Stomach (tissue), 8 donors: ENCODE measurements at regions not wholly inside any gene's neighbourhood (a gene's known extent, or its start where the extent isn't known, plus 50 kb on each side); places are given as distances from the start of the nearest gene placed in this dataset.

Experiments
- DNase-seq, 2 donors: peaks; one replicate each; pipeline versions ENCODE4 v3.0.0 to v3.0.0-alpha.2; 2013 to 2019
- H3K27ac ChIP-seq, 5 donors: fragments of 200-600 bp in 4 of 5; sonication (generic) in 4 of 5; one replicate each; pipeline ENCODE4 v1.5.1; 2013 to 2019; ENCODE audit warnings: mild to moderate bottlenecking in 1 of 5, moderate library complexity in 1 of 5
- H3K27me3 ChIP-seq, 3 donors: fragments of 200-600 bp; sonication (generic); one replicate each; pipeline ENCODE4 v1.5.1; 2017 to 2019; ENCODE audit warnings: mixed run types in 1 of 3
- H3K36me3 ChIP-seq, 4 donors: fragments of 200-600 bp; sonication (generic); 1 replicate in 3 of 4; 2 replicates in 1 of 4; pipeline ENCODE4 v1.5.1; 2016 to 2019
- H3K4me1 ChIP-seq, 4 donors: fragments of 200-600 bp; sonication (generic); one replicate each; pipeline ENCODE4 v1.5.1; 2016 to 2019
- H3K4me3 ChIP-seq, 4 donors: fragments of 200-600 bp; sonication (generic) in 3 of 4; one replicate each; pipeline ENCODE4 v1.5.1; 2016 to 2019; ENCODE audit warnings: mild to moderate bottlenecking in 1 of 4
- H3K9me3 ChIP-seq, 4 donors: fragments of 200-600 bp; sonication (generic); one replicate each; pipeline ENCODE4 v1.5.1; 2016 to 2019
- EP300 ChIP-seq: sonication (generic); formaldehyde crosslinking; IDR thresholded peaks from one replicate; pipeline ENCODE4 v1.6.1; 2017; ENCODE audit warnings: antibody characterized with exemption
- POLR2A ChIP-seq, 4 donors: fragments of 450-650 bp; IDR thresholded peaks; one replicate each; pipeline ENCODE4 v1.6.1; 2016; ENCODE audit warnings: antibody characterized with exemption in 4 of 4, control low read depth in 2 of 4, mild to moderate bottlenecking in 1 of 4, moderate library complexity in 1 of 4
- POLR2AphosphoS5 ChIP-seq, 3 donors: sonication (generic); formaldehyde crosslinking; IDR thresholded peaks; one replicate each; pipeline ENCODE4 v1.6.1; 2016; ENCODE audit warnings: antibody characterized with exemption in 3 of 3
- WGBS, 5 donors: extraction: QIAGEN DNeasy Blood & Tissue Kit in 3 of 5; methylation state at CpG; one replicate each; pipeline versions ENCODE4 v1.1.5 to v1.1.7; 2013 to 2018; 5-methylcytosine and 5-hydroxymethylcytosine counted together
- intact Hi-C: fragments of 100-400 bp; cut with DNase I; formaldehyde crosslinking; loops from one replicate; pipeline ENCODE4 v1.15.1; 2023; ENCODE audit warnings: low total_unique reads
- TF ChIP-seq, protein P1 (sequence below), 7 experiments: fragments of 450-650 bp in 4 of 7; fragments of 200-600 bp in 3 of 7; sonication (generic) in 3 of 7; IDR thresholded peaks; one replicate each; pipeline ENCODE4 v1.5.1; 2016 to 2019; ENCODE audit warnings: antibody characterized with exemption in 7 of 7, control low read depth in 2 of 7, mild to moderate bottlenecking in 1 of 7
- donor health status: healthy with polysubstance abuse.
- donor health status: Bipolar disorder and iron deficiency.
- donor health status: healthy.

- 67 to 81% (median 76%) methylated on average over 3 of the region's 3 CpGs for WGBS, 5 donors
- TF ChIP-seq, protein P1, sequence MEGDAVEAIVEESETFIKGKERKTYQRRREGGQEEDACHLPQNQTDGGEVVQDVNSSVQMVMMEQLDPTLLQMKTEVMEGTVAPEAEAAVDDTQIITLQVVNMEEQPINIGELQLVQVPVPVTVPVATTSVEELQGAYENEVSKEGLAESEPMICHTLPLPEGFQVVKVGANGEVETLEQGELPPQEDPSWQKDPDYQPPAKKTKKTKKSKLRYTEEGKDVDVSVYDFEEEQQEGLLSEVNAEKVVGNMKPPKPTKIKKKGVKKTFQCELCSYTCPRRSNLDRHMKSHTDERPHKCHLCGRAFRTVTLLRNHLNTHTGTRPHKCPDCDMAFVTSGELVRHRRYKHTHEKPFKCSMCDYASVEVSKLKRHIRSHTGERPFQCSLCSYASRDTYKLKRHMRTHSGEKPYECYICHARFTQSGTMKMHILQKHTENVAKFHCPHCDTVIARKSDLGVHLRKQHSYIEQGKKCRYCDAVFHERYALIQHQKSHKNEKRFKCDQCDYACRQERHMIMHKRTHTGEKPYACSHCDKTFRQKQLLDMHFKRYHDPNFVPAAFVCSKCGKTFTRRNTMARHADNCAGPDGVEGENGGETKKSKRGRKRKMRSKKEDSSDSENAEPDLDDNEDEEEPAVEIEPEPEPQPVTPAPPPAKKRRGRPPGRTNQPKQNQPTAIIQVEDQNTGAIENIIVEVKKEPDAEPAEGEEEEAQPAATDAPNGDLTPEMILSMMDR (IDR thresholded peaks at IDR 0.05) = no peak
- TF ChIP-seq EP300 (no peak), POLR2A (IDR thresholded peaks at IDR 0.05) (no peak), POLR2AphosphoS5 (IDR thresholded peaks at IDR 0.05) (no peak)
- intact Hi-C loops = no loop called here
- no peak for DNase-seq
- Histone ChIP-seq H3K4me1 (no peaks in the 10 kb centered on the region), H3K4me3 (no peak overlapping the region), H3K27me3 (no peaks in the 10 kb centered on the region), H3K27ac (no peak overlapping the region), H3K9me3 (peaks cover 0 to under 1% (median 0%) of the 10 kb centered on the region in 4 donors), H3K36me3 (no peaks in the 10 kb centered on the region)
Measured at GRCh38 chr15:55126111-55126510, 70.6 kb downstream of the RSL24D1 start.

DNA sequence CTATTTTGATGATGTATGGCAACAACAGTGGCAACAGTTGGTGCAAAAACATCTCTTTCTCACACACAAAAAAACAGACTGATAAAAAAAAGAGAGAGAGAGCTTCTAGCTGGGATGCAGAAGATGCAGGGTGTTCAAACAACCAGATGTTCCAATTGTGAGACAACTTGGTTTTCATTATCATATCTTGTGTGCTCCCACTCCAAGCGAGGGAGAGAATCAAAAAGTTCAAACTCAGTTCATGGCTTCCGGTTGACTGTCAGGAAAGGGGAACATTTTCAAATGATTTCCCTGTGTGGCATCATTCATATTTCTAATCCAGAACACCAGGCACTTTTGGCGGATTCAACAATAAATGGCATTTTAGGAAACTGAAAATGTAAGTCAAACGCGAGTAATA lies 72.1 kb downstream of the RSL24D1 start:
- no peak overlapping the region for H3K4me3 ChIP-seq
- TF ChIP-seq EP300 (no peak), POLR2AphosphoS5 (IDR thresholded peaks at IDR 0.05) (no peak), POLR2A (IDR thresholded peaks at IDR 0.05) (no peak)
- TF ChIP-seq, protein P1 (IDR thresholded peaks at IDR 0.05) = no peak
- no peak for DNase-seq
- H3K9me3 ChIP-seq = no peaks in the 10 kb centered on the region
- H3K4me1 ChIP-seq = no peaks in the 10 kb centered on the region
- WGBS, 5 donors = 83 to 93% (median 85%) methylated on average over 5 of the region's 5 CpGs
- intact Hi-C loops = no loop called here
- no peaks in the 10 kb centered on the region for H3K27me3 ChIP-seq
- no peak overlapping the region for H3K27ac ChIP-seq
- no peaks in the 10 kb centered on the region for H3K36me3 ChIP-seq

DNA sequence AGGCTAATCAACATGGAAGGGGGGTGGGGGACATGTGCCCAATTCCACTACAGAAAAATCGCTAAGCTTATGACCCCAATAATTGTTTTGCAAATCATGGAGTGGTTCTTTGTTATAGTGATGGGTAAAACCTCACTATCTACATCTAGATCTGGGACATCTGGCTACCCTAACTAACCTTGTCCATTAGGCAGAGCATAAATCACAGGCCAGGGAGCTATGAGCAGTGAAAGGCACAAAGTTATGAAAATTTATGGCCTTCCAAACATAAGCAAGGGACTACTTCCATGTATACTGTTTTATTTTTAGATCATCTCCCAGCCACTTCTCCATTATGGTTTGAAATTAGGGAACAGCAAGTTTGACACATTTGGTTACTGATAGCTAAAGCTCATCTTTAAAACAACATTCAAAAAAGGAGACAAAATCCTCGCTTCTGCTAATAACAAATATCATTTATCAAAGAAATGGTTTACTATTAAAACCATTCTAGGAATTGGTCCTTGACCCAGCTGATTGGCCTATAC lies 78.3 kb downstream of the RSL24D1 start:
- WGBS, 5 donors = 58 to 81% (median 71%) methylated on average over 2 of the region's 2 CpGs
- intact Hi-C loops = no loop called here
- Histone ChIP-seq H3K4me3 (no peak overlapping the region), H3K36me3 (no peaks in the 10 kb centered on the region), H3K27me3 (no peaks in the 10 kb centered on the region), H3K27ac (no peak overlapping the region), H3K4me1 (no peaks in the 10 kb centered on the region), H3K9me3 (no peaks in the 10 kb centered on the region)
- no peak for DNase-seq
- TF ChIP-seq POLR2A (IDR thresholded peaks at IDR 0.05) (no peak), EP300 (no peak), POLR2AphosphoS5 (IDR thresholded peaks at IDR 0.05) (no peak)
- TF ChIP-seq, protein P1 (IDR thresholded peaks at IDR 0.05) = no peak

- 41 to 71% (median 62%) methylated on average over 2 of the region's 2 CpGs for WGBS, 5 donors
Measured at GRCh38 chr15:55116636-55117035, 80.1 kb downstream of the RSL24D1 start.

More at GRCh38 chr15:55116636-55117035, 80.1 kb downstream of the RSL24D1 start:
- no peaks in the 10 kb centered on the region for H3K36me3 ChIP-seq
- no peak overlapping the region for H3K27ac ChIP-seq
- H3K4me1 ChIP-seq = no peaks in the 10 kb centered on the region
- no peaks in the 10 kb centered on the region for H3K27me3 ChIP-seq
- TF ChIP-seq POLR2A (IDR thresholded peaks at IDR 0.05) (no peak), POLR2AphosphoS5 (IDR thresholded peaks at IDR 0.05) (no peak), EP300 (no peak)
- TF ChIP-seq, protein P1 (IDR thresholded peaks at IDR 0.05) = no peak
- H3K4me3 ChIP-seq = no peak overlapping the region
- DNase-seq = no peak
- intact Hi-C loops = no loop called here
- H3K9me3 ChIP-seq = no peaks in the 10 kb centered on the region
